ENCODE measurements at regions not wholly inside any gene's neighbourhood (a gene's known extent, or its start where the extent isn't known, plus 50 kb on each side); places are given as distances from the start of the nearest gene placed in this dataset.

- Histone ChIP-seq H3K36me3 (ENCODE audit: control insufficient read depth in 1 of 2, insufficient read depth in 2 of 2, low read length in 2 of 2) (no peaks in the 10 kb centered on the region), H3K27me3 (ENCODE audit: control insufficient read depth in 1 of 2, insufficient read depth in 2 of 2, low read length in 2 of 2) (peaks cover 18 to 26% of the 10 kb centered on the region in 2 donors), H3K4me1 (ENCODE audit: control insufficient read depth in 1 of 2, insufficient read depth in 2 of 2, low read length in 2 of 2) (peaks cover 9 to 10% of the 10 kb centered on the region in 2 donors), H3K27ac (ENCODE audit: low read depth, low read length) (no peak overlapping the region), H3K9ac (ENCODE audit: low read depth in 1 of 2, low read length in 2 of 2) (no peak overlapping the region), H3K9me3 (ENCODE audit: control insufficient read depth in 1 of 2, low read length in 2 of 2) (no peaks in the 10 kb centered on the region), H3K4me3 (ENCODE audit: low read depth in 1 of 2, low read length in 2 of 2) (no peak overlapping the region)
Observed at GRCh38 chr3:126292318-126293070, 64.7 kb downstream of the KLF15 start.

GRCh38 chr3:126291537-126291936 is 65.7 kb downstream of the KLF15 start:
- Histone ChIP-seq H3K36me3 (ENCODE audit: control insufficient read depth in 1 of 2, insufficient read depth in 2 of 2, low read length in 2 of 2) (no peaks in the 10 kb centered on the region), H3K27ac (ENCODE audit: low read depth, low read length) (no peak overlapping the region), H3K4me1 (ENCODE audit: control insufficient read depth in 1 of 2, insufficient read depth in 2 of 2, low read length in 2 of 2) (peaks cover 13 to 15% of the 10 kb centered on the region in 2 donors), H3K27me3 (ENCODE audit: control insufficient read depth in 1 of 2, insufficient read depth in 2 of 2, low read length in 2 of 2) (peaks cover 18 to 27% of the 10 kb centered on the region in 2 donors), H3K4me3 (ENCODE audit: low read depth in 1 of 2, low read length in 2 of 2) (no peak overlapping the region), H3K9me3 (ENCODE audit: control insufficient read depth in 1 of 2, low read length in 2 of 2) (no peaks in the 10 kb centered on the region), H3K9ac (ENCODE audit: low read depth in 1 of 2, low read length in 2 of 2) (no peak overlapping the region)

GRCh38 chr3:126291061-126291460 is 66.1 kb downstream of the KLF15 start:
- Histone ChIP-seq H3K4me1 (ENCODE audit: control insufficient read depth in 1 of 2, insufficient read depth in 2 of 2, low read length in 2 of 2) (peaks cover 13 to 15% of the 10 kb centered on the region in 2 donors), H3K4me3 (ENCODE audit: low read depth in 1 of 2, low read length in 2 of 2) (no peak overlapping the region), H3K27me3 (ENCODE audit: control insufficient read depth in 1 of 2, insufficient read depth in 2 of 2, low read length in 2 of 2) (peaks cover 18 to 27% of the 10 kb centered on the region in 2 donors), H3K36me3 (ENCODE audit: control insufficient read depth in 1 of 2, insufficient read depth in 2 of 2, low read length in 2 of 2) (no peaks in the 10 kb centered on the region), H3K9ac (ENCODE audit: low read depth in 1 of 2, low read length in 2 of 2) (no peak overlapping the region), H3K9me3 (ENCODE audit: control insufficient read depth in 1 of 2, low read length in 2 of 2) (no peaks in the 10 kb centered on the region), H3K27ac (ENCODE audit: low read depth, low read length) (no peak overlapping the region)

GRCh38 chr3:126290325-126290724 is 66.9 kb downstream of the KLF15 start:
- peaks cover 20 to 27% of the 10 kb centered on the region in 2 donors for H3K27me3 ChIP-seq (ENCODE audit: control insufficient read depth in 1 of 2, insufficient read depth in 2 of 2, low read length in 2 of 2)
- H3K4me1 ChIP-seq (ENCODE audit: control insufficient read depth in 1 of 2, insufficient read depth in 2 of 2, low read length in 2 of 2): peaks cover 13 to 15% of the 10 kb centered on the region in 2 donors
- no peak overlapping the region for H3K4me3 ChIP-seq (ENCODE audit: low read depth in 1 of 2, low read length in 2 of 2)
- no peaks in the 10 kb centered on the region for H3K36me3 ChIP-seq (ENCODE audit: control insufficient read depth in 1 of 2, insufficient read depth in 2 of 2, low read length in 2 of 2)
- no peaks in the 10 kb centered on the region for H3K9me3 ChIP-seq (ENCODE audit: control insufficient read depth in 1 of 2, low read length in 2 of 2)
- H3K9ac ChIP-seq (ENCODE audit: low read depth in 1 of 2, low read length in 2 of 2): no peak overlapping the region
- H3K27ac ChIP-seq (ENCODE audit: low read depth, low read length): no peak overlapping the region

- no peak overlapping the region for H3K27ac ChIP-seq (ENCODE audit: low read depth, low read length)
- no peak overlapping the region for H3K4me3 ChIP-seq (ENCODE audit: low read depth in 1 of 2, low read length in 2 of 2)
- H3K27me3 ChIP-seq (ENCODE audit: control insufficient read depth in 1 of 2, insufficient read depth in 2 of 2, low read length in 2 of 2): peaks cover 22 to 27% of the 10 kb centered on the region in 2 donors
- H3K4me1 ChIP-seq (ENCODE audit: control insufficient read depth in 1 of 2, insufficient read depth in 2 of 2, low read length in 2 of 2): peaks cover 13 to 15% of the 10 kb centered on the region in 2 donors
- no peak overlapping the region for H3K9ac ChIP-seq (ENCODE audit: low read depth in 1 of 2, low read length in 2 of 2)
- H3K9me3 ChIP-seq (ENCODE audit: control insufficient read depth in 1 of 2, low read length in 2 of 2): no peaks in the 10 kb centered on the region
- no peaks in the 10 kb centered on the region for H3K36me3 ChIP-seq (ENCODE audit: control insufficient read depth in 1 of 2, insufficient read depth in 2 of 2, low read length in 2 of 2)
Observed at GRCh38 chr3:126289096-126289495, 68.1 kb downstream of the KLF15 start.

GRCh38 chr3:126288314-126288713 is 68.9 kb downstream of the KLF15 start:
- Histone ChIP-seq H3K27me3 (ENCODE audit: control insufficient read depth in 1 of 2, insufficient read depth in 2 of 2, low read length in 2 of 2) (peaks cover 22 to 27% of the 10 kb centered on the region in 2 donors), H3K9ac (ENCODE audit: low read depth in 1 of 2, low read length in 2 of 2) (no peak overlapping the region), H3K4me3 (ENCODE audit: low read depth in 1 of 2, low read length in 2 of 2) (peak overlapping the region in 1 of 2 donors; percentile 36), H3K36me3 (ENCODE audit: control insufficient read depth in 1 of 2, insufficient read depth in 2 of 2, low read length in 2 of 2) (no peaks in the 10 kb centered on the region), H3K27ac (ENCODE audit: low read depth, low read length) (no peak overlapping the region), H3K9me3 (ENCODE audit: control insufficient read depth in 1 of 2, low read length in 2 of 2) (no peaks in the 10 kb centered on the region), H3K4me1 (ENCODE audit: control insufficient read depth in 1 of 2, insufficient read depth in 2 of 2, low read length in 2 of 2) (peaks cover 13 to 15% of the 10 kb centered on the region in 2 donors)

GRCh38 chr3:126287536-126288241 is 69.5 kb downstream of the KLF15 start:
- Histone ChIP-seq H3K9me3 (ENCODE audit: control insufficient read depth in 1 of 2, low read length in 2 of 2) (no peaks in the 10 kb centered on the region), H3K4me1 (ENCODE audit: control insufficient read depth in 1 of 2, insufficient read depth in 2 of 2, low read length in 2 of 2) (peaks cover 13 to 15% of the 10 kb centered on the region in 2 donors), H3K4me3 (ENCODE audit: low read depth in 1 of 2, low read length in 2 of 2) (peak overlapping the region; percentile 36 to 61), H3K27ac (ENCODE audit: low read depth, low read length) (peak overlapping the region; percentile 50), H3K27me3 (ENCODE audit: control insufficient read depth in 1 of 2, insufficient read depth in 2 of 2, low read length in 2 of 2) (peaks cover 22 to 27% of the 10 kb centered on the region in 2 donors), H3K9ac (ENCODE audit: low read depth in 1 of 2, low read length in 2 of 2) (peak overlapping the region in 1 of 2 donors; percentile 25), H3K36me3 (ENCODE audit: control insufficient read depth in 1 of 2, insufficient read depth in 2 of 2, low read length in 2 of 2) (no peaks in the 10 kb centered on the region)

- Histone ChIP-seq H3K4me1 (ENCODE audit: control insufficient read depth in 1 of 2, insufficient read depth in 2 of 2, low read length in 2 of 2) (peaks cover 13 to 15% of the 10 kb centered on the region in 2 donors), H3K36me3 (ENCODE audit: control insufficient read depth in 1 of 2, insufficient read depth in 2 of 2, low read length in 2 of 2) (no peaks in the 10 kb centered on the region), H3K27me3 (ENCODE audit: control insufficient read depth in 1 of 2, insufficient read depth in 2 of 2, low read length in 2 of 2) (peaks cover 22 to 30% of the 10 kb centered on the region in 2 donors), H3K27ac (ENCODE audit: low read depth, low read length) (peak overlapping the region; percentile 50), H3K4me3 (ENCODE audit: low read depth in 1 of 2, low read length in 2 of 2) (peak overlapping the region; percentile 36 to 61), H3K9me3 (ENCODE audit: control insufficient read depth in 1 of 2, low read length in 2 of 2) (no peaks in the 10 kb centered on the region), H3K9ac (ENCODE audit: low read depth in 1 of 2, low read length in 2 of 2) (no peak overlapping the region)
Observed at GRCh38 chr3:126287171-126287535, 70.1 kb downstream of the KLF15 start.

- no peak overlapping the region for H3K27ac ChIP-seq (ENCODE audit: low read depth, low read length)
- H3K4me1 ChIP-seq (ENCODE audit: control insufficient read depth in 1 of 2, insufficient read depth in 2 of 2, low read length in 2 of 2): peaks cover 13 to 15% of the 10 kb centered on the region in 2 donors
- no peak overlapping the region for H3K9ac ChIP-seq (ENCODE audit: low read depth in 1 of 2, low read length in 2 of 2)
- peaks cover 22 to 30% of the 10 kb centered on the region in 2 donors for H3K27me3 ChIP-seq (ENCODE audit: control insufficient read depth in 1 of 2, insufficient read depth in 2 of 2, low read length in 2 of 2)
- H3K36me3 ChIP-seq (ENCODE audit: control insufficient read depth in 1 of 2, insufficient read depth in 2 of 2, low read length in 2 of 2): no peaks in the 10 kb centered on the region
- no peak overlapping the region for H3K4me3 ChIP-seq (ENCODE audit: low read depth in 1 of 2, low read length in 2 of 2)
- H3K9me3 ChIP-seq (ENCODE audit: control insufficient read depth in 1 of 2, low read length in 2 of 2): no peaks in the 10 kb centered on the region
Observed at GRCh38 chr3:126285369-126285768, 71.8 kb downstream of the KLF15 start.

GRCh38 chr3:126284258-126284904 is 72.8 kb downstream of the KLF15 start:
- Histone ChIP-seq H3K27ac (ENCODE audit: low read depth, low read length) (no peak overlapping the region), H3K4me3 (ENCODE audit: low read depth in 1 of 2, low read length in 2 of 2) (no peak overlapping the region)

More at GRCh38 chr3:126284258-126284904, 72.8 kb downstream of the KLF15 start:
- peaks cover 13 to 15% of the 10 kb centered on the region in 2 donors for H3K4me1 ChIP-seq (ENCODE audit: control insufficient read depth in 1 of 2, insufficient read depth in 2 of 2, low read length in 2 of 2)
- no peaks in the 10 kb centered on the region for H3K36me3 ChIP-seq (ENCODE audit: control insufficient read depth in 1 of 2, insufficient read depth in 2 of 2, low read length in 2 of 2)
- H3K27me3 ChIP-seq (ENCODE audit: control insufficient read depth in 1 of 2, insufficient read depth in 2 of 2, low read length in 2 of 2): peaks cover 18 to 22% of the 10 kb centered on the region in 2 donors
- H3K9me3 ChIP-seq (ENCODE audit: control insufficient read depth in 1 of 2, low read length in 2 of 2): no peaks in the 10 kb centered on the region
- H3K9ac ChIP-seq (ENCODE audit: low read depth in 1 of 2, low read length in 2 of 2): no peak overlapping the region

Measured in duodenal mucosa (tissue), 2 donors.